Panc1 (cell line): ENCODE measurements at regions not wholly inside any gene's neighbourhood (a gene's known extent, or its start where the extent isn't known, plus 50 kb on each side); places are given as distances from the start of the nearest gene placed in this dataset.

Source experiments
- ATAC-seq: fragments of 200-7000 bp; cut with Tn5 transposase; 2 replicates; pipeline ENCODE4 v1.9.1; 2020; ENCODE audit warnings: mild to moderate bottlenecking, moderate library complexity
- BruUV-seq: library from RNA; stranded (reverse); fragments of 400-500 nt; replicated peaks from 2 replicates; lab custom pipeline; 2021; lab: Mats Ljungman, UMichigan
- CTCF ChIA-PET: fragments of 300-600 bp; sonication (Branson Sonifier 250); formaldehyde crosslinking; loops from one replicate; lab custom pipeline; 2022; ENCODE audit warnings: antibody characterized with exemption; lab: Charles Lee
- POLR2A ChIA-PET: fragments of 300-600 bp; sonication (Branson Sonifier 250); formaldehyde crosslinking; loops from one replicate; lab custom pipeline; 2022; ENCODE audit warnings: antibody characterized with exemption; lab: Charles Lee
- DNase-seq: peaks from one replicate; pipeline ENCODE4 v3.0.0-alpha.2; 2010; ENCODE audit warnings: low read depth, low spot score
- H3K27ac ChIP-seq: 2 replicates; pipeline ENCODE4 v1.5.1; 2011; ENCODE audit warnings: mild to moderate bottlenecking, low read length, inconsistent platforms
- H3K27me3 ChIP-seq: fragments of 200-500 bp; sonication (Bioruptor generic); 2 replicates; pipeline ENCODE4 v1.6.0; 2014; ENCODE audit warnings: low read length, inconsistent platforms; ENCODE audit not compliant: control insufficient read depth, insufficient read depth
- H3K36me3 ChIP-seq: fragments of 200-500 bp; sonication (Bioruptor generic); 2 replicates; pipeline ENCODE4 v1.5.1; 2014; ENCODE audit warnings: inconsistent platforms, mild to moderate bottlenecking, low read length, moderate library complexity; ENCODE audit not compliant: control insufficient read depth, insufficient read depth
- H3K4me1 ChIP-seq: 2 replicates; pipeline ENCODE4 v1.5.1; 2011; ENCODE audit warnings: inconsistent platforms, mild to moderate bottlenecking, low read length, moderate library complexity; ENCODE audit not compliant: control insufficient read depth, insufficient read depth
- H3K4me3 ChIP-seq, 2 experiments: 2 replicates each; pipeline ENCODE4 v1.5.1; 2011 to 2012; ENCODE audit warnings: low read depth in 2 of 2, low read length in 2 of 2, mild to moderate bottlenecking in 2 of 2, inconsistent platforms in 1 of 2, moderate library complexity in 1 of 2
- H3K9me3 ChIP-seq: fragments of 200-500 bp; sonication (Bioruptor generic); 2 replicates; pipeline ENCODE4 v1.5.1; 2014; ENCODE audit warnings: low read depth, mild to moderate bottlenecking, inconsistent platforms, low read length, moderate library complexity; ENCODE audit not compliant: control insufficient read depth, insufficient read depth
- POLR2AphosphoS5 ChIP-seq: IDR thresholded peaks from 2 replicates; pipeline ENCODE4 v1.6.1; 2012; ENCODE audit warnings: mild to moderate bottlenecking, low read depth, low read length, moderate library complexity
- SIN3A ChIP-seq: IDR thresholded peaks from 2 replicates; pipeline ENCODE4 v1.6.1; 2012; ENCODE audit warnings: low read depth, mild to moderate bottlenecking, low read length, moderate library complexity, borderline replicate concordance; ENCODE audit not compliant: insufficient read depth
- TCF7L2 ChIP-seq: IDR thresholded peaks from 2 replicates; pipeline ENCODE4 v1.6.1; 2011; ENCODE audit warnings: mild to moderate bottlenecking, low read depth, low read length, inconsistent platforms
- in situ Hi-C: cut with HindIII; loops from 2 replicates; pipeline ENCODE4 v1.10.0; 2016; ENCODE audit warnings: low sequenced_read_pairs, low pct_unique_long_range_greater_than_20kb
- intact Hi-C: fragments of 100-400 bp; cut with micrococcal nuclease; formaldehyde crosslinking; loops from one replicate; pipeline ENCODE4 v1.10.0; 2022; ENCODE audit not compliant: unreplicated experiment
- TF ChIP-seq, protein P1 (sequence below): fragments of 450-650 bp; IDR thresholded peaks from 2 replicates; pipeline ENCODE4 v1.5.1; 2017; ENCODE audit warnings: mild to moderate bottlenecking
- TF ChIP-seq, protein P2 (sequence below), 2 experiments: IDR thresholded peaks; 2 replicates each; pipeline ENCODE4 v1.6.1; 2011 to 2012; ENCODE audit warnings: low read depth in 2 of 2, control low read depth in 1 of 2, low read length in 1 of 2, mild to moderate bottlenecking in 1 of 2, moderate library complexity in 1 of 2; ENCODE audit not compliant: insufficient read depth in 1 of 2

DNA sequence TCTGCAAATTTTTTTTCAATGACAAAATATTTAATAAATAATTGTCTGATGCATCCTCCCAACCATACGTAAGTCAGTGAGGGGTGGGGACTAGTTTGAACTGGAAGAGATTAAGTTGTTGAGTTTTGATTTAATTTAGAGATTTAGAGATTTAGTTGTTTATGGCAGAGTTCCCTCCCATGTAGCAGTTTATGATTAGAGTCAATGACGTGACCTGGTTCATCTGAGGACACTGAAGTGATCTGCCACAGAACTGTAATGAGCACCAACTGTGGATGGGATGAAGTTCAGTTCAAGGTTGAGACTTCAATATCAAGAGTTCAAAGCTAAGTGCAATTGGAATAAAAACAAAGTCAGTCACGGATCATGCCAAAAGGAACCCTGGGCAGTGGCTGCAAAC lies 609.3 kb downstream of the NOVA1 start:
- H3K4me3 ChIP-seq = no peak overlapping the region
- DNase-seq = no peak
- ChIA-PET POLR2A (no interaction called here), CTCF (no interaction called here)
- no peak for ATAC-seq
- H3K27ac ChIP-seq = no peak overlapping the region
- H3K9me3 ChIP-seq = no peaks in the 10 kb centered on the region
- in situ Hi-C loops = no loop called here
- intact Hi-C loops = no loop called here
- no peaks in the 10 kb centered on the region for H3K4me1 ChIP-seq
- TF ChIP-seq, protein P1, sequence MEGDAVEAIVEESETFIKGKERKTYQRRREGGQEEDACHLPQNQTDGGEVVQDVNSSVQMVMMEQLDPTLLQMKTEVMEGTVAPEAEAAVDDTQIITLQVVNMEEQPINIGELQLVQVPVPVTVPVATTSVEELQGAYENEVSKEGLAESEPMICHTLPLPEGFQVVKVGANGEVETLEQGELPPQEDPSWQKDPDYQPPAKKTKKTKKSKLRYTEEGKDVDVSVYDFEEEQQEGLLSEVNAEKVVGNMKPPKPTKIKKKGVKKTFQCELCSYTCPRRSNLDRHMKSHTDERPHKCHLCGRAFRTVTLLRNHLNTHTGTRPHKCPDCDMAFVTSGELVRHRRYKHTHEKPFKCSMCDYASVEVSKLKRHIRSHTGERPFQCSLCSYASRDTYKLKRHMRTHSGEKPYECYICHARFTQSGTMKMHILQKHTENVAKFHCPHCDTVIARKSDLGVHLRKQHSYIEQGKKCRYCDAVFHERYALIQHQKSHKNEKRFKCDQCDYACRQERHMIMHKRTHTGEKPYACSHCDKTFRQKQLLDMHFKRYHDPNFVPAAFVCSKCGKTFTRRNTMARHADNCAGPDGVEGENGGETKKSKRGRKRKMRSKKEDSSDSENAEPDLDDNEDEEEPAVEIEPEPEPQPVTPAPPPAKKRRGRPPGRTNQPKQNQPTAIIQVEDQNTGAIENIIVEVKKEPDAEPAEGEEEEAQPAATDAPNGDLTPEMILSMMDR = no peak
- TF ChIP-seq TCF7L2 = no peak
- TF ChIP-seq SIN3A = no peak
- no peak for TF ChIP-seq POLR2AphosphoS5
- TF ChIP-seq, protein P2, sequence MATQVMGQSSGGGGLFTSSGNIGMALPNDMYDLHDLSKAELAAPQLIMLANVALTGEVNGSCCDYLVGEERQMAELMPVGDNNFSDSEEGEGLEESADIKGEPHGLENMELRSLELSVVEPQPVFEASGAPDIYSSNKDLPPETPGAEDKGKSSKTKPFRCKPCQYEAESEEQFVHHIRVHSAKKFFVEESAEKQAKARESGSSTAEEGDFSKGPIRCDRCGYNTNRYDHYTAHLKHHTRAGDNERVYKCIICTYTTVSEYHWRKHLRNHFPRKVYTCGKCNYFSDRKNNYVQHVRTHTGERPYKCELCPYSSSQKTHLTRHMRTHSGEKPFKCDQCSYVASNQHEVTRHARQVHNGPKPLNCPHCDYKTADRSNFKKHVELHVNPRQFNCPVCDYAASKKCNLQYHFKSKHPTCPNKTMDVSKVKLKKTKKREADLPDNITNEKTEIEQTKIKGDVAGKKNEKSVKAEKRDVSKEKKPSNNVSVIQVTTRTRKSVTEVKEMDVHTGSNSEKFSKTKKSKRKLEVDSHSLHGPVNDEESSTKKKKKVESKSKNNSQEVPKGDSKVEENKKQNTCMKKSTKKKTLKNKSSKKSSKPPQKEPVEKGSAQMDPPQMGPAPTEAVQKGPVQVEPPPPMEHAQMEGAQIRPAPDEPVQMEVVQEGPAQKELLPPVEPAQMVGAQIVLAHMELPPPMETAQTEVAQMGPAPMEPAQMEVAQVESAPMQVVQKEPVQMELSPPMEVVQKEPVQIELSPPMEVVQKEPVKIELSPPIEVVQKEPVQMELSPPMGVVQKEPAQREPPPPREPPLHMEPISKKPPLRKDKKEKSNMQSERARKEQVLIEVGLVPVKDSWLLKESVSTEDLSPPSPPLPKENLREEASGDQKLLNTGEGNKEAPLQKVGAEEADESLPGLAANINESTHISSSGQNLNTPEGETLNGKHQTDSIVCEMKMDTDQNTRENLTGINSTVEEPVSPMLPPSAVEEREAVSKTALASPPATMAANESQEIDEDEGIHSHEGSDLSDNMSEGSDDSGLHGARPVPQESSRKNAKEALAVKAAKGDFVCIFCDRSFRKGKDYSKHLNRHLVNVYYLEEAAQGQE (IDR thresholded peaks at IDR 0.05; ENCODE audit: insufficient read depth in 1 of 2, low read depth in 2 of 2, low read length in 1 of 2) = no peak
- BruUV-seq = no TSS peak
- H3K27me3 ChIP-seq = no peaks in the 10 kb centered on the region
- no peaks in the 10 kb centered on the region for H3K36me3 ChIP-seq

DNA sequence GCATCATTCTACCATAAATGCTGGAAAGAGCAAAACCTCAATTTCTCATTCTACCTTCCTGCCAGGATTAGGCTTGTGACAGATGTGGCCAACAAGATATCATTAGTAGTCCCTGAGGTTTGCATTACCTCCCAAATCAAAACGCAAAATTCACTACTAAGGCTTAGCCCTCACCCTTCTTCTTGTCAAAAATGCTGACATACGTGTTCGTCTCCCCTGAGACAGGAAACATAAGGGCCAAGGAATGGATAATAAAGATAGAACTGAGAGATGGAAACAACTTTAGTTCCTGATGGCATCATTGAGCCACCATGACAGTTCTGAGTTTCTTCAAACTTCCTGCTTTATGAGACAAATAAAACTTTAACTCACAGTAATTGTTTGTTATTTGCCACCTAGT lies 642.1 kb downstream of the NOVA1 start:
- DNase-seq = no peak
- in situ Hi-C loops = no loop called here
- no peaks in the 10 kb centered on the region for H3K36me3 ChIP-seq
- CTCF ChIA-PET = no interaction called here
- peaks cover 4% of the 10 kb centered on the region; the same call in 1 of the 2 replicates for H3K9me3 ChIP-seq
- POLR2A ChIA-PET = no interaction called here
- no peak overlapping the region for H3K27ac ChIP-seq
- H3K4me3 ChIP-seq = no peak overlapping the region
- BruUV-seq = no TSS peak
- H3K27me3 ChIP-seq = no peaks in the 10 kb centered on the region
- intact Hi-C loops = no loop called here
- TF ChIP-seq, protein P1 = no peak
- no peak for TF ChIP-seq TCF7L2
- TF ChIP-seq SIN3A = no peak
- TF ChIP-seq, protein P2 (IDR thresholded peaks at IDR 0.05; ENCODE audit: insufficient read depth in 1 of 2, low read depth in 2 of 2, low read length in 1 of 2) = no peak
- TF ChIP-seq POLR2AphosphoS5 = no peak
- no peaks in the 10 kb centered on the region for H3K4me1 ChIP-seq
- ATAC-seq = no peak
